ENCODE measurements at regions not wholly inside any gene's neighbourhood (a gene's known extent, or its start where the extent isn't known, plus 50 kb on each side); places are given as distances from the start of the nearest gene placed in this dataset.

GRCh38 chr4:30844861-30845582 is 124.9 kb downstream of the PCDH7 start:
- Histone ChIP-seq H3K36me3 (ENCODE audit: control insufficient read depth, insufficient read depth, low read length) (no peaks in the 10 kb centered on the region), H3K27me3 (ENCODE audit: control insufficient read depth, insufficient read depth, low read length) (no peaks in the 10 kb centered on the region), H3K4me3 (ENCODE audit: low read depth, low read length) (no peak overlapping the region)
- DNase-seq (ENCODE audit: low read depth) = no peak
- no peak for TF ChIP-seq CTCF (IDR thresholded peaks at IDR 0.05; ENCODE audit: insufficient read depth, low read length, poor library complexity, severe bottlenecking)

GRCh38 chr4:30847167-30847566 is 127.0 kb downstream of the PCDH7 start:
- no peak for TF ChIP-seq CTCF (IDR thresholded peaks at IDR 0.05; ENCODE audit: insufficient read depth, low read length, poor library complexity, severe bottlenecking)
- Histone ChIP-seq H3K36me3 (ENCODE audit: control insufficient read depth, insufficient read depth, low read length) (no peaks in the 10 kb centered on the region), H3K27me3 (ENCODE audit: control insufficient read depth, insufficient read depth, low read length) (no peaks in the 10 kb centered on the region), H3K4me3 (ENCODE audit: low read depth, low read length) (no peak overlapping the region)
- DNase-seq (ENCODE audit: low read depth) = no peak

- TF ChIP-seq CTCF (IDR thresholded peaks at IDR 0.05; ENCODE audit: insufficient read depth, low read length, poor library complexity, severe bottlenecking) = no peak
- no peaks in the 10 kb centered on the region for H3K36me3 ChIP-seq (ENCODE audit: control insufficient read depth, insufficient read depth, low read length)
- no peak for DNase-seq (ENCODE audit: low read depth)
- no peaks in the 10 kb centered on the region for H3K27me3 ChIP-seq (ENCODE audit: control insufficient read depth, insufficient read depth, low read length)
- H3K4me3 ChIP-seq (ENCODE audit: low read depth, low read length) = no peak overlapping the region
Measured at GRCh38 chr4:30847958-30848357, 127.8 kb downstream of the PCDH7 start.

- DNase-seq (ENCODE audit: low read depth) = no peak
- Histone ChIP-seq H3K4me3 (ENCODE audit: low read depth, low read length) (no peak overlapping the region), H3K27me3 (ENCODE audit: control insufficient read depth, insufficient read depth, low read length) (no peaks in the 10 kb centered on the region), H3K36me3 (ENCODE audit: control insufficient read depth, insufficient read depth, low read length) (no peaks in the 10 kb centered on the region)
- TF ChIP-seq CTCF (IDR thresholded peaks at IDR 0.05; ENCODE audit: insufficient read depth, low read length, poor library complexity, severe bottlenecking) = no peak
Measured at GRCh38 chr4:30854531-30854930, 134.4 kb downstream of the PCDH7 start.

GRCh38 chr4:30855232-30855631 is 135.1 kb downstream of the PCDH7 start:
- H3K4me3 ChIP-seq (ENCODE audit: low read depth, low read length) = no peak overlapping the region
- no peak for TF ChIP-seq CTCF (IDR thresholded peaks at IDR 0.05; ENCODE audit: insufficient read depth, low read length, poor library complexity, severe bottlenecking)
- no peak for DNase-seq (ENCODE audit: low read depth)
- no peaks in the 10 kb centered on the region for H3K36me3 ChIP-seq (ENCODE audit: control insufficient read depth, insufficient read depth, low read length)
- no peaks in the 10 kb centered on the region for H3K27me3 ChIP-seq (ENCODE audit: control insufficient read depth, insufficient read depth, low read length)

Data from kidney epithelial cell (primary cell).